ENCODE measurements at regions not wholly inside any gene's neighbourhood (a gene's known extent, or its start where the extent isn't known, plus 50 kb on each side); places are given as distances from the start of the nearest gene placed in this dataset.

GRCh38 chr15:36407647-36408046 lies 171.8 kb upstream of the CDIN1 start:
- H3K9me3 Mint-ChIP-seq = peaks cover 10 to 11% of the 10 kb centered on the region in 2 donors
- no peak overlapping the region for H3K4me3 ChIP-seq (ENCODE audit: low read length)
- ATAC-seq = no peak

GRCh38 chr15:36409819-36410218 lies 169.6 kb upstream of the CDIN1 start:
- no peak for ATAC-seq
- WGBS (ENCODE audit: insufficient coverage) = 92% methylated on average over 5 of the region's 6 CpGs
- H3K27me3 ChIP-seq (ENCODE audit: control insufficient read depth, insufficient read depth, low read length) = no peaks in the 10 kb centered on the region
- H3K9me3 Mint-ChIP-seq = peaks cover 9 to 10% of the 10 kb centered on the region in 2 donors
- H3K9me3 ChIP-seq (ENCODE audit: control insufficient read depth, insufficient read depth, low read length) = no peaks in the 10 kb centered on the region
- no peak for TF ChIP-seq CTCF (IDR thresholded peaks at IDR 0.05)
- intact Hi-C loops (cut with micrococcal nuclease) = no loop called here
- H3K4me1 ChIP-seq (ENCODE audit: control insufficient read depth, insufficient read depth, low read length) = no peaks in the 10 kb centered on the region
- H3K36me3 ChIP-seq (ENCODE audit: control insufficient read depth, insufficient read depth, low read length) = no peaks in the 10 kb centered on the region
- no peaks in the 10 kb centered on the region for H3K4me1 Mint-ChIP-seq
- no peak overlapping the region for H3K27ac Mint-ChIP-seq
- H3K27ac ChIP-seq (ENCODE audit: low read length) = no peak overlapping the region
- no peaks in the 10 kb centered on the region for H3K36me3 Mint-ChIP-seq
- H3K27me3 Mint-ChIP-seq (ENCODE audit: low read depth in 2 of 2) = no peaks in the 10 kb centered on the region
- no peak for DNase-seq
- H3K4me3 ChIP-seq (ENCODE audit: low read length) = no peak overlapping the region
- H3K4me3 Mint-ChIP-seq = no peak overlapping the region

More at GRCh38 chr15:36407647-36408046, 171.8 kb upstream of the CDIN1 start:
- TF ChIP-seq CTCF (IDR thresholded peaks at IDR 0.05) = no peak
- Histone ChIP-seq H3K9me3 (ENCODE audit: control insufficient read depth, insufficient read depth, low read length) (no peaks in the 10 kb centered on the region), H3K4me1 (ENCODE audit: control insufficient read depth, insufficient read depth, low read length) (no peaks in the 10 kb centered on the region), H3K27ac (ENCODE audit: low read length) (no peak overlapping the region), H3K27me3 (ENCODE audit: control insufficient read depth, insufficient read depth, low read length) (no peaks in the 10 kb centered on the region), H3K36me3 (ENCODE audit: control insufficient read depth, insufficient read depth, low read length) (no peaks in the 10 kb centered on the region)
- WGBS (ENCODE audit: insufficient coverage) = 72% methylated on average over 4 of the region's 4 CpGs
- DNase-seq = no peak
- no peaks in the 10 kb centered on the region for H3K27me3 Mint-ChIP-seq (ENCODE audit: low read depth in 2 of 2)
- intact Hi-C loops (cut with micrococcal nuclease) = no loop called here
- H3K36me3 Mint-ChIP-seq = no peaks in the 10 kb centered on the region
- no peak overlapping the region for H3K4me3 Mint-ChIP-seq
- H3K27ac Mint-ChIP-seq = no peak overlapping the region
- no peaks in the 10 kb centered on the region for H3K4me1 Mint-ChIP-seq

GRCh38 chr15:36414670-36415069 lies 164.8 kb upstream of the CDIN1 start:
- Histone ChIP-seq H3K36me3 (ENCODE audit: control insufficient read depth, insufficient read depth, low read length) (no peaks in the 10 kb centered on the region), H3K4me1 (ENCODE audit: control insufficient read depth, insufficient read depth, low read length) (no peaks in the 10 kb centered on the region), H3K27ac (ENCODE audit: low read length) (no peak overlapping the region), H3K4me3 (ENCODE audit: low read length) (no peak overlapping the region), H3K9me3 (ENCODE audit: control insufficient read depth, insufficient read depth, low read length) (no peaks in the 10 kb centered on the region), H3K27me3 (ENCODE audit: control insufficient read depth, insufficient read depth, low read length) (no peaks in the 10 kb centered on the region)
- peaks cover 7 to 18% of the 10 kb centered on the region in 2 donors for H3K9me3 Mint-ChIP-seq
- H3K36me3 Mint-ChIP-seq = no peaks in the 10 kb centered on the region
- H3K27me3 Mint-ChIP-seq (ENCODE audit: low read depth in 2 of 2) = no peaks in the 10 kb centered on the region
- DNase-seq (no peak), ATAC-seq (no peak)
- H3K4me1 Mint-ChIP-seq = no peaks in the 10 kb centered on the region
- no peak overlapping the region for H3K27ac Mint-ChIP-seq
- H3K4me3 Mint-ChIP-seq = no peak overlapping the region
- no peak for TF ChIP-seq CTCF (IDR thresholded peaks at IDR 0.05)
- 84% methylated on average over 5 of the region's 5 CpGs for WGBS (ENCODE audit: insufficient coverage)
- intact Hi-C loops (cut with micrococcal nuclease) = no loop called here

GRCh38 chr15:36415643-36416042 lies 163.8 kb upstream of the CDIN1 start:
- H3K27me3 ChIP-seq (ENCODE audit: control insufficient read depth, insufficient read depth, low read length) = no peaks in the 10 kb centered on the region
- DNase-seq (no peak), ATAC-seq (no peak)
- Mint-ChIP-seq H3K4me3 (no peak overlapping the region), H3K9me3 (peaks cover 6 to 18% of the 10 kb centered on the region in 2 donors), H3K4me1 (no peaks in the 10 kb centered on the region), H3K27me3 (ENCODE audit: low read depth in 2 of 2) (no peaks in the 10 kb centered on the region), H3K36me3 (no peaks in the 10 kb centered on the region), H3K27ac (no peak overlapping the region)
- no peak for TF ChIP-seq CTCF (IDR thresholded peaks at IDR 0.05)
- no peaks in the 10 kb centered on the region for H3K36me3 ChIP-seq (ENCODE audit: control insufficient read depth, insufficient read depth, low read length)
- no peaks in the 10 kb centered on the region for H3K9me3 ChIP-seq (ENCODE audit: control insufficient read depth, insufficient read depth, low read length)
- intact Hi-C loops (cut with micrococcal nuclease) = no loop called here
- no peak overlapping the region for H3K27ac ChIP-seq (ENCODE audit: low read length)
- H3K4me3 ChIP-seq (ENCODE audit: low read length) = no peak overlapping the region
- H3K4me1 ChIP-seq (ENCODE audit: control insufficient read depth, insufficient read depth, low read length) = no peaks in the 10 kb centered on the region
- no CpG with 5 or more reads among the region's 1 CpG for WGBS (ENCODE audit: insufficient coverage)

All from natural killer cell (primary cell).